GM12864 (cell line): ENCODE measurements at regions not wholly inside any gene's neighbourhood (a gene's known extent, or its start where the extent isn't known, plus 50 kb on each side); places are given as distances from the start of the nearest gene placed in this dataset.

Experiments used
- DNase-seq: peaks from one replicate; pipeline ENCODE4 v3.0.0-alpha.2; 2011; ENCODE audit warnings: low read depth
- H3K4me3 ChIP-seq: 2 replicates; pipeline ENCODE4 v1.5.1; 2011; ENCODE audit warnings: mild to moderate bottlenecking, low read depth, low read length, control low read depth
- TF ChIP-seq, protein P1 (sequence below): IDR thresholded peaks from 2 replicates; pipeline ENCODE4 v1.5.1; 2011; ENCODE audit warnings: low read depth, mild to moderate bottlenecking, moderate library complexity, low read length, control low read depth, inconsistent platforms; ENCODE audit errors: missing control alignments

DNA sequence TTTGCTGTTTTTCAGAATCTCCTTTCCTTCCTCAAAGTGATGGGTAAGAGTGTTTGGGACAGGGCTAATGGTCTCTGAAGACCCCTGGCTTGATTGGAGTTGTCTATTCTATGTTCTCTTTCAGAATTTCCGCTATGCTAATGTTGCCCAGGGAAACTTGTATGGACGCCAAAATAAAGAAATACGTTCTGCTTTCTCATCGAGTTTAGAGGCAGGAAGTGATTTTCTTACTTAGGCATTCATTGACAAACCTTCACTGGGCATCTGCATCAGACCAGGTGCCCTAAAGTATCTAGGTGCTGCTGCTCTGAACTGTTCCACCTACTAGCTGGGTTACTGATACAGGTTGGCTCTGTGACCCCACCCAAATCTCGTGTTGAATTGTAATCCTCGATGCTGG lies 787.9 kb upstream of the EEF2KMT start:
- no peak for DNase-seq
- TF ChIP-seq, protein P1, sequence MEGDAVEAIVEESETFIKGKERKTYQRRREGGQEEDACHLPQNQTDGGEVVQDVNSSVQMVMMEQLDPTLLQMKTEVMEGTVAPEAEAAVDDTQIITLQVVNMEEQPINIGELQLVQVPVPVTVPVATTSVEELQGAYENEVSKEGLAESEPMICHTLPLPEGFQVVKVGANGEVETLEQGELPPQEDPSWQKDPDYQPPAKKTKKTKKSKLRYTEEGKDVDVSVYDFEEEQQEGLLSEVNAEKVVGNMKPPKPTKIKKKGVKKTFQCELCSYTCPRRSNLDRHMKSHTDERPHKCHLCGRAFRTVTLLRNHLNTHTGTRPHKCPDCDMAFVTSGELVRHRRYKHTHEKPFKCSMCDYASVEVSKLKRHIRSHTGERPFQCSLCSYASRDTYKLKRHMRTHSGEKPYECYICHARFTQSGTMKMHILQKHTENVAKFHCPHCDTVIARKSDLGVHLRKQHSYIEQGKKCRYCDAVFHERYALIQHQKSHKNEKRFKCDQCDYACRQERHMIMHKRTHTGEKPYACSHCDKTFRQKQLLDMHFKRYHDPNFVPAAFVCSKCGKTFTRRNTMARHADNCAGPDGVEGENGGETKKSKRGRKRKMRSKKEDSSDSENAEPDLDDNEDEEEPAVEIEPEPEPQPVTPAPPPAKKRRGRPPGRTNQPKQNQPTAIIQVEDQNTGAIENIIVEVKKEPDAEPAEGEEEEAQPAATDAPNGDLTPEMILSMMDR, result no peak

DNA sequence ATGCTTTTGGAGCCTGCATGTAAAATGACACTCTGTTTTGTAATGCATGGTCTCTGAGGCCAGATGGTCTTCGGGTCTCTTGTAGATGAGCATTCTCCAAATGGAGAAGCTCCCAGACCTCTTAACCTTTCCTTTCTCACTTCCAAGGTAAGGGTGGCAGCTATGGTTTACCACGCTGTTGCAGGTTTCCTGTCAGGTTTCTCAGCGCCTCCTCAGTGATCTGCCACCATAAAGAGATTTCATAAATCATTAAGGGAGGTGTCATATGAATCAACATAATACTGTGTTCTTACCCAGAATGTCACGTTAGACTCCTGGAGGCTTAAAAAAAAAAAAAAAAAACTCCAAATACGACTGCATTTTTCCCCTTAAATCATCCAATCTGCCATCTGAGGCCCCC lies 787.4 kb upstream of the EEF2KMT start:
- DNase-seq, result no peak
- TF ChIP-seq, protein P1, result no peak
- H3K4me3 ChIP-seq, result no peak overlapping the region

More for the DNA sequence above, 787.9 kb upstream of the EEF2KMT start:
- no peak overlapping the region for H3K4me3 ChIP-seq

DNA sequence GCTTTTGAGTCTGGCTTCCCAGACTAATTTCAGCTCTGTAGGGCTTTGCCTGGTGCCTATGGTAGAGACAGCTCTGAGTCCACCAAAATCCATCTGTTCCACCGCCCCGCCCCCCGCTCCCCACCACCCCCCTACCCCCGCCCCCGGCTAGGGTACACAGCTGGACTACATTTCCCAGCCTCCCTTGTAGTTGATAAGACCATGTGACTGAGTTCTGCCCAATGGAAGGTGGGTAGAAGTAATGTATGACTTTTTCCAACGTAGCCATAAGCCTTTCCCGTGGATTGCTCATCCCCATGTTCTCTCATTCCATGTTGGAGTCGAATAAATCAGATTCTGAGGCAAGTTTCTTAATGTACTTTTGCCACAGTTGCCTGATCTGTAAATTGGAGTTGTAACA lies 786.7 kb upstream of the EEF2KMT start:
- TF ChIP-seq, protein P1, result no peak
- no peak for DNase-seq
- no peak overlapping the region for H3K4me3 ChIP-seq

DNA sequence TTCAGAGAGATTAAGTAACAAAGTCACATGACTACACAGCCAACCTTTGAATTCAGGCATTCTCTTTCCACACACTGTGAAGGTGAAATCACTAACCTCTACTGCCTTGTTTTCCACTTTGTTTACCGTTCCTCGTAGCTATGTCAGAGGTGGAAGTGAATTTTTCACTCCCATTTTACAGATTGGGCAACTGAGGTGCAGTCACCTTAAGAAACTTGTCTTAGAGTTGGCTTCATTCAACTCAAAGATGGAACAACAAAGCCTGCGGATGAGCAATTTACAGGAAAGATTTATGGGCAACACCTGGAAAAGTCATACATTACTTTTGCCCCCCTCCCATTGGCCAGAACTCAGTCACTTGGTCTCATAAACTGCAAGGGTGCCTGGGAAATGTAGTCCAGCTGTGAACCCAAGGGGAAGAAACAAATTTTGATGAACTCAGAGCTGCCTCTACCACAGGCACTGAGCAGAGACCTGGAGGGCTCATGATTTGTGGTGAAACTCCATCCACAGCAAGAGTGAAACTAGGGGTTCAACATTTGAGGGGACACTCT lies 784.6 kb upstream of the EEF2KMT start:
- H3K4me3 ChIP-seq, result no peak overlapping the region
- no peak for DNase-seq
- TF ChIP-seq, protein P1, result no peak

DNA sequence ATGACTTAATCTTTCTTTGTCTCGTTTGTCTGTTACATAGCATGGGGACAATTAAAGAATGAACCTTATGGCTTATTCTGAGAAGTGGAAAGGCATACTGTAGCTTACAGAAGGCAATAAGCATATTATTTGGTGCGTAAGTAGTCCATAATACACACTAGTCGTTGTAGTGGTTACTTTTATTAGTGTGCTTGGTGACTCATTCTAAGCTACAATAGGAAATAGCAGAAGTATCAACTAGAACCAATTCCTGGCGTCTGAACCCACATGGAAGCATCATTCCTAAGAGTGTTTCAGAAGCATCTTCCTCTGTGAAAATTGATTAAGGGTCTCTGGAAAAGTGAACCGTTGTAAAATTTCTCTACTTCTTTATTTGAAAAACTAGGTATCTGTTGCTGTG lies 777.8 kb upstream of the EEF2KMT start:
- TF ChIP-seq, protein P1, result no peak
- DNase-seq, result no peak

DNA sequence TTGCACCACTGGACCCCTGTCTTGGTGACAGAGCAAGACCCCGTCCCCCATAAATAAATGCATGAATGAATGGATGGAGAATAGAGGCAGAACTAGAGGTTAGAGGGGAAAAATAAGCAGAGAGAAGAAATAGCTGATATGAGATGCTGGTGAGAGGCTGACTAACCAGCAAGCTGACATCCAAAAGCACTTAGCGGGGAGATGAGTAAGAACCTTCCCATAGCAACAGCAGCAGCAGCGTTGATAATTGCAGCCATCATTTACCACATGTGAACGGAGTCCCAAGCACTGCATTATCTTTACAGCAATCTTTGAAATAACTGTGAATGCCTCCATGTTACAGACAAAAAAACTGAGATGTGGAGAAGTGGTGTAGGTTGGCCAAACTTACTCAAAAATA lies 777.3 kb upstream of the EEF2KMT start:
- TF ChIP-seq, protein P1, result no peak
- H3K4me3 ChIP-seq, result no peak overlapping the region
- DNase-seq, result no peak

More for the DNA sequence above, 777.8 kb upstream of the EEF2KMT start:
- H3K4me3 ChIP-seq, result no peak overlapping the region

DNA sequence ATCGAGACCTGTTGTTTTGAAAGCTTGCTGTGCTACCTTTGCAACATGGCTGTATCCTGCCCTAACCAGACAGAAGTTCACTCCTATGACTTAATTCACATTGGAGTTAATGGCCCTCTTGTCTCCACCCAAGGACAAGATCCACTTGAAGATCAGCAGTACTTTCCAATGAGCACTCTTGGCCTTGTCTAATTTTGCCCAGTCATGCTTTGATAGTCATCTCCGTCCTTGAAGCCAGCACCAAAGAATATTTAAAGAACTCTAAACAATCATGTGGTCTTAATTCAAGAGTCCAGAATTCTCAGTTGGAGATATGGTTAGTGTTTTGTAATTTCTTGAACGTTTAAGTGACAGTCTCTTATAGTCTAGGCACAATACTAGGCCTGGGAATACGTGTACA lies 775.6 kb upstream of the EEF2KMT start:
- TF ChIP-seq, protein P1, result no peak
- no peak for DNase-seq
- H3K4me3 ChIP-seq, result no peak overlapping the region
